ENCODE measurements at regions not wholly inside any gene's neighbourhood (a gene's known extent, or its start where the extent isn't known, plus 50 kb on each side); places are given as distances from the start of the nearest gene placed in this dataset.

GRCh38 chr18:29041976-29042375 lies 865.0 kb upstream of the CDH2 start:
- Histone ChIP-seq H3K27me3 (ENCODE audit: control insufficient read depth, insufficient read depth, low read length) (no peaks in the 10 kb centered on the region), H3K9me3 (ENCODE audit: control insufficient read depth, insufficient read depth, low read depth, low read length) (no peaks in the 10 kb centered on the region), H3K4me3 (ENCODE audit: low read depth in 2 of 2, low read length in 2 of 2) (no peak overlapping the region), H3K36me3 (ENCODE audit: control insufficient read depth, insufficient read depth, low read length) (no peaks in the 10 kb centered on the region), H3K4me1 (ENCODE audit: control insufficient read depth, insufficient read depth, low read length) (no peaks in the 10 kb centered on the region), H3K27ac (ENCODE audit: low read length) (no peak overlapping the region)
- no peak for ATAC-seq
- no peak for TF ChIP-seq SIN3A (IDR thresholded peaks at IDR 0.05; ENCODE audit: borderline replicate concordance, insufficient read depth, low read depth, low read length)
- TF ChIP-seq REST (IDR thresholded peaks at IDR 0.05; ENCODE audit: insufficient read depth in 1 of 2, low read depth in 2 of 2, low read length in 1 of 2), result no peak
- TF ChIP-seq CTCF (IDR thresholded peaks at IDR 0.05), result no peak
- no peak for TF ChIP-seq TCF7L2 (IDR thresholded peaks at IDR 0.05; ENCODE audit: low read depth, low read length)
- no peak for TF ChIP-seq POLR2AphosphoS5 (IDR thresholded peaks at IDR 0.05; ENCODE audit: low read depth, low read length)
- POLR2A ChIA-PET, result interaction anchor here (0.7 kb wide), 1 partner anchor 1137 kb away, joined by 6 read pairs; no protein-coding TSS in a partner anchor
- CTCF ChIA-PET, result no interaction called here
- BruUV-seq (replicated peaks), result no TSS peak
- intact Hi-C loops (cut with micrococcal nuclease; ENCODE audit: unreplicated experiment), result no loop called here
- DNase-seq (ENCODE audit: low read depth, low spot score), result no peak
- in situ Hi-C loops (cut with HindIII; ENCODE audit: low pct_unique_long_range_greater_than_20kb, low sequenced_read_pairs), result no loop called here

- no peak overlapping the region for H3K27ac ChIP-seq (ENCODE audit: low read length)
- no peak overlapping the region for H3K4me3 ChIP-seq (ENCODE audit: low read depth in 2 of 2, low read length in 2 of 2)
- no peaks in the 10 kb centered on the region for H3K36me3 ChIP-seq (ENCODE audit: control insufficient read depth, insufficient read depth, low read length)
- CTCF ChIA-PET, result no interaction called here
- no peaks in the 10 kb centered on the region for H3K9me3 ChIP-seq (ENCODE audit: control insufficient read depth, insufficient read depth, low read depth, low read length)
- POLR2A ChIA-PET, result no interaction called here
- ATAC-seq, result no peak
- DNase-seq (ENCODE audit: low read depth, low spot score), result no peak
- in situ Hi-C loops (cut with HindIII; ENCODE audit: low pct_unique_long_range_greater_than_20kb, low sequenced_read_pairs), result no loop called here
- intact Hi-C loops (cut with micrococcal nuclease; ENCODE audit: unreplicated experiment), result no loop called here
- no peaks in the 10 kb centered on the region for H3K27me3 ChIP-seq (ENCODE audit: control insufficient read depth, insufficient read depth, low read length)
- no peak for TF ChIP-seq SIN3A (IDR thresholded peaks at IDR 0.05; ENCODE audit: borderline replicate concordance, insufficient read depth, low read depth, low read length)
- no peak for TF ChIP-seq CTCF (IDR thresholded peaks at IDR 0.05)
- no peak for TF ChIP-seq TCF7L2 (IDR thresholded peaks at IDR 0.05; ENCODE audit: low read depth, low read length)
- TF ChIP-seq POLR2AphosphoS5 (IDR thresholded peaks at IDR 0.05; ENCODE audit: low read depth, low read length), result no peak
- no peak for TF ChIP-seq REST (IDR thresholded peaks at IDR 0.05; ENCODE audit: insufficient read depth in 1 of 2, low read depth in 2 of 2, low read length in 1 of 2)
- BruUV-seq (replicated peaks), result no TSS peak
- H3K4me1 ChIP-seq (ENCODE audit: control insufficient read depth, insufficient read depth, low read length), result no peaks in the 10 kb centered on the region
Observed at GRCh38 chr18:29034113-29034856, 857.4 kb upstream of the CDH2 start.

Data from Panc1 (cell line).